ENCODE measurements at regions not wholly inside any gene's neighbourhood (a gene's known extent, or its start where the extent isn't known, plus 50 kb on each side); places are given as distances from the start of the nearest gene placed in this dataset.
"Not testable (repeated sequence)": the region's sequence is repeated elsewhere in the genome, so short reads cannot be mapped to it uniquely, and the experiment has no call there.

DNA sequence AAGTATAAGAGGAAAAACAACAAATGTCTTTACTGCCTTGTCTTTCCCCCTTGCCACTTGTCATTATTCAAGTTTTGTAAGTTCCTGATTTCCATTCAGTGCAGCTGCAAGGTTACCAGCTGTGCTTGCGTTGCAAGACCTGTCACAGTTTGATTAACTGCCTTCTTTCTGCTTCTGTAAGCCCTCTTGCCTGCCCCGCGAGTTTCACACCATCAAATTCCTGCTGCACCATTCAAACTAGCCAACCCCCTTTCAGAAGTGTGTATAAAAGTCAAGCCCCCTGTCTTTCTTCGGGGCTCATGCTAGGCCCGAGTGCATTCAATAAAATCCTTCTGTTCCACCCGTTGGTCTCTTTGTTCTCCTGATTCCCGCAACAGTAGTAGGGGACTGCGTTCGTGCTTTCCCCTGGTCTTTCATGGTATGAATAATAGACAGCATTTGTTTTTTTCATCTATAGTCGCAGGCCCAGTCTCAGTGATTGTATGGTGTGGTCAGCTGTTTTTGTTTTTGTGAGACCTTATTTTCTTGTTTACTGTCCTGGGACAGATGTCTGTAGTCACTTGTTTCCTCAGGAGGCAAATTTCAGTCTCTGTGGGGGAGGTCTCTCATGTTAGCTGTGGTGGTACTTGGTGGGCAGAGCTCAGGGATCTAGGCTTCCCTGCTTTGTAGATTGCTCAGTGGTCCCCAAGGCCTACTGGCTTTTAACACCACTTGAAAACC lies 159.1 kb upstream of the NOTCH2NLA start:
- H2BK20ac ChIP-seq (ENCODE audit: low read depth, low read length); H3K79me1 ChIP-seq (ENCODE audit: low read depth in 1 of 2, low read length in 2 of 2); H3K9ac ChIP-seq (ENCODE audit: low read depth, low read length); H4K5ac ChIP-seq (ENCODE audit: low read depth, low read length); H3K18ac ChIP-seq (ENCODE audit: low read depth, low read length); H3K4ac ChIP-seq (ENCODE audit: low read depth, low read length); H2AK9ac ChIP-seq (replicated peaks; ENCODE audit: low read depth, low read length, poor library complexity); H2AK5ac ChIP-seq (ENCODE audit: low read depth, low read length); in situ Hi-C loops (cut with MboI; ENCODE audit: low sequenced_read_pairs); BruUV-seq (replicated peaks); H2AFZ ChIP-seq (replicated peaks; ENCODE audit: low read length, poor library complexity); ATAC-seq (ENCODE audit: low read depth); dilution Hi-C loops (cut with HindIII; ENCODE audit: low sequenced_read_pairs, unreplicated experiment); H3K9me3 ChIP-seq (ENCODE audit: control insufficient read depth, insufficient read depth, low read length); H4K8ac ChIP-seq (ENCODE audit: low read depth in 2 of 2, low read length in 2 of 2); H2BK15ac ChIP-seq (ENCODE audit: low read depth, low read length); intact Hi-C loops (cut with micrococcal nuclease); H3K4me1 ChIP-seq (ENCODE audit: control insufficient read depth, insufficient read depth, low read length); H2BK5ac ChIP-seq (ENCODE audit: low read depth, low read length, poor library complexity, severe bottlenecking); H3K14ac ChIP-seq (replicated peaks; ENCODE audit: low read depth, low read length); H2BK120ac ChIP-seq (ENCODE audit: low read depth, low read length); H4K20me1 ChIP-seq (ENCODE audit: insufficient read depth, low read length); CTCF ChIA-PET; H3K9me1 ChIP-seq (ENCODE audit: insufficient read depth, low read length); H3K56ac ChIP-seq (ENCODE audit: extremely low read depth, insufficient read depth, low read length); H3K27me3 ChIP-seq (ENCODE audit: control insufficient read depth, insufficient read depth, low read length); H3K4me3 ChIP-seq (ENCODE audit: insufficient read depth, low read depth, low read length); H3K23ac ChIP-seq (ENCODE audit: low read depth, low read length); H4K91ac ChIP-seq (ENCODE audit: insufficient read depth, low read depth, low read length); H3K36me3 ChIP-seq (ENCODE audit: control insufficient read depth, insufficient read depth, low read length): not testable (repeated sequence)
- Histone ChIP-seq H3K27ac (ENCODE audit: insufficient read depth, low read length) (0 out of 2 replicates have a peak overlapping the region, but pooled peaks have one; percentile 1), H3K4me2 (ENCODE audit: low read depth, low read length) (0 out of 2 replicates have a peak overlapping the region, but pooled peaks have one; percentile 10)
- peak; percentile 6; the same call in 1 of the 2 replicates for TF ChIP-seq POLR2A (IDR thresholded peaks at IDR 0.05; ENCODE audit: low read depth, low read length)
- no CpG with 5 or more reads among the region's 10 CpGs for WGBS, 2 experiments (ENCODE audit: extremely low coverage in 2 of 2, insufficient read length in 1 of 2)
- peak; percentile 34 for DNase-seq
- POLR2A ChIA-PET (ENCODE audit: unreplicated experiment) = interaction anchor here (0.5 to 1.0 kb wide), 3 partner anchors 10 to 793 kb away, joined by 3 to 4 read pairs (median 3); no protein-coding TSS in a partner anchor
